HG02884 (cell line): ENCODE measurements at regions not wholly inside any gene's neighbourhood (a gene's known extent, or its start where the extent isn't known, plus 50 kb on each side); places are given as distances from the start of the nearest gene placed in this dataset.
"Not testable (repeated sequence)": the region's sequence is repeated elsewhere in the genome, so short reads cannot be mapped to it uniquely, and the experiment has no call there.

Source experiments
- ATAC-seq: cut with Tn5 transposase; IDR thresholded peaks from one replicate; pipeline ENCODE4 v1.9.1; 2021; ENCODE audit warnings: mild to moderate bottlenecking, moderate library complexity; ENCODE audit not compliant: unreplicated experiment

GRCh38 chr13:55615081-55615480, 1525.6 kb upstream of the PRR20A start:
- ATAC-seq: no peak

DNA sequence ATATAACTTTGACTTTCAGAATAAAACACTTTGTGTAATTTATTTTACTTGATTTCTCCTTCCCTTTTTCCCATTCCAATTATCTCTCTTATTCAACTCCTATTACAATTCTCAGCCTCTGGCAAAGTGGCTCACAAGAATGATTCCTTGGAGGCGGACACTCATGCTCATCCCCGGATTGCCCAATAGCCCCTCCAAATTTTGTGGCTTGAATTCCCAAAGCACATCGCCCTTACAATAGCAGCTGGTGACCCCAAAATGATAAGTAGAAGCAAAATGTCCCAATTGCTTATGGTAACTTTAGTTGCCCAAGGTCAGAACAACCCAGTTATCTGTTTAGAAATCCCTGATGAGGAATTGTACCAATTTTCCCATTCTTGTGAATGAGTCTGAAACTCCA, 1523.5 kb upstream of the PRR20A start:
- ATAC-seq: no peak

DNA sequence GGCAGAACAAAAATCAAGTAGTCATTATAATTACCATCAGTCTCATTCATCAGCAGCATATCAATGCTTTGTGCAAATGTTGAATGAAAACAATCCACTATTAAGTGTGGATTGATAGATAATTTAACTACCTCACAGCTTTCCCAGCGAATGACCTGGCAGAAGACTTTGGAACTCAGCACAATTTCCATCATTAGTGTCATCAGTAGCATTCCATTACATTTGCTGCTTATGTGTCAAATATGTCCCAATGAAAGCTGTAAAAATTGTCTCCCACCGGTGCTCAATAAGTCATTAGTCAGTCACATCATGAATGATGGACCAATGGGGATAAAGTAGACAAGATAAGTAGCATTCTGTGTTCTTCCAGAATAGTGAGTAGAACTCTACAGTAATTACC, 1513.5 kb upstream of the PRR20A start:
- ATAC-seq: no peak

DNA sequence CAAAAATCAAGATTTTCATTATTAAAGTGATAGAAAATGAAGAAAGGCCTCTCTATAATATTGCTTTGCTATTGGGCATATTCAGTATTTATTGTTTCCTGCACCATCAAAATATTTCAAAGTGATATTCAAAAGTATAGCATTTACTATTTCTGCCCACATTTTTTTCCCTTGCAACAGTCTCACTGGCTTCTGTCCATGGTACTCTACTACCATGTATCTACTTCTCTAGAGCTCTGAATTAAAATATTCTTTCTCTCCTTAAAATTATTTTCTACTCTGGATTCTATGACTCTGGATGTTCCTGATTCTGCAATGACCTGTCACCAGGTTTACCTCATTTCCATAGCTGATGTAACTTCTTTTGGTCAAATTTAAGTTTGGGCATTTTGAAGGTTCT, 1508.3 kb upstream of the PRR20A start:
- no peak for ATAC-seq

GRCh38 chr13:55649485-55649884, 1491.2 kb upstream of the PRR20A start:
- ATAC-seq: no peak

GRCh38 chr13:55652657-55653056, 1488.1 kb upstream of the PRR20A start:
- no peak for ATAC-seq

DNA sequence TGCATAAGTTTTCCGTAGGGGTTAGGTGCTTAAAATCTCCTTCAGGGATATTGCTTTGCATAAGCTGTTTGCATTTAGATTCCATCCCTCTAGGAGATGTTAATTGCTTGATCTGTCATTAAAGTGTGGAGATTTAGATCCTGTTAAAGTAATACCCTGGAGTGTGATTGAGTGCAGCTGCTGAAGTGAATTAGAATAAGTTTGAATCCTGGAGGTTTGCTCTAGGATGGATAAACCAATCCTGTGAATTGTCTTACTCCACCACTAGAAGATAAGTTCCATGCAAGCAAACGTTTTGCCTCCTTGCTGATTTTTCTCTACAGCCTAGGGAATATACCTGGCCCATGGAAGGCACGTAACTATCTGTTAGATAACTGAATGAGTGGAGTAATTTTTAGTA, 1487.2 kb upstream of the PRR20A start:
- ATAC-seq: no peak

DNA sequence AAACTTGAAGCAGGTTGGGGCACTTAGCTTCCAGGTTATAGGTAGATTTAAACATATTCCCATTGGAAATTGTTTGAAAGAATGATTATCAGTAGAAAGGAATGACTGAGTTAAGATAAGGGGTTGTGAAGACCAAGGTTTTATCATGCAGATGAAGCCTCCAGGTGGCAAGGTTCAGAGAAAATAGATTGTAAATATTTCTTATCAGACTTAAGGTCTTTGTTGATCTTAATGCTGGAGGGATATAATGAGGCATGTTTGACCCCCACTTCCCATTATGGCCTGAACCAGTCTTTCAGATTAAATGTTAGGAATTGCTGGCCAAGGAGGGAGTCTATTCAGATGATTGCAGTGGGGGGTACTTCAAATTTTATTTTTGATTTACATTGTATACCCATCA, 1486.5 kb upstream of the PRR20A start:
- ATAC-seq: no peak

GRCh38 chr13:55660264-55660663, 1480.5 kb upstream of the PRR20A start:
- not testable (repeated sequence) for ATAC-seq

GRCh38 chr13:55660851-55661250, 1479.9 kb upstream of the PRR20A start:
- no peak for ATAC-seq

DNA sequence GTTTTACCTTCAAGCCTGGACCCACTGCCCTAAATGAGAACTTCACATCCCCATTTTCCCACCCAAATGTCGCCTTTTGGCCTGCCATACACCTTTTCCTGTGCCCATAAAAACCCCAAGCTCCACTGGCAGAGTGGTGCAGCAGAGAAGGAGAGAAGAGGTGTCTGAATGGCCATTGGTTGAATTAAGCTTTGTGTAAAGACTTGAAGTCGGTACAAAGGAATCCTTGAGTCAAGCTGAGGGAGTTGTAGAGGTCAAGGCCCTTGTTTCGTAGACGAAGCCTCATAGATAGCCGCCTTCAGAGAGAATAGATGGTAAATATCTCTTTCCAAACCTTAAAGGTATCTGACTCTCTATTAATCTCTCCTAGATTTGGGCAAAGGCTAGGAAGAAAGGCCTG, 1479.2 kb upstream of the PRR20A start:
- ATAC-seq: no peak

DNA sequence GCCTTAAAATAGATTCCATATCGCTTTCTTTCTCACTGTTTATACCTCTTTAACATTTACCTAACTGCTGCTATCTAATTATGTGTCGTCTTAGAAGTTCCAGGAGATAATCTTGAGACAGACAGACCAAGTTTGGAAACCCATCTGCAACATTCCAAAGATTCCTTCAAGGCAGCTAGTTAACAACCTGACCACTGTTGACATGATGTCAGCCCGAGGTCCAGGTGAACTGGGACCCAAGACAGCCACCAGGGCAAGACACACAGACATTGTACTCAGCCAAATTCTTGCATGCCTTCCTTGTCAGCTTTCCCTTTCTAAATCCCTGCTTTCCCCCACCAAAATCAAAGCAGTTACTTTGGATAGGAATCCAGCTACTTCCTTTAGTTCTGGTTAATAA, 1476.5 kb upstream of the PRR20A start:
- ATAC-seq: no peak

GRCh38 chr13:55669051-55669450, 1471.7 kb upstream of the PRR20A start:
- ATAC-seq: no peak

- no peak for ATAC-seq
These were observed 1466.8 kb upstream of the PRR20A start for GRCh38 chr13:55673910-55674309.

- no peak for ATAC-seq
These were observed 1457.9 kb upstream of the PRR20A start for GRCh38 chr13:55682776-55683175.

DNA sequence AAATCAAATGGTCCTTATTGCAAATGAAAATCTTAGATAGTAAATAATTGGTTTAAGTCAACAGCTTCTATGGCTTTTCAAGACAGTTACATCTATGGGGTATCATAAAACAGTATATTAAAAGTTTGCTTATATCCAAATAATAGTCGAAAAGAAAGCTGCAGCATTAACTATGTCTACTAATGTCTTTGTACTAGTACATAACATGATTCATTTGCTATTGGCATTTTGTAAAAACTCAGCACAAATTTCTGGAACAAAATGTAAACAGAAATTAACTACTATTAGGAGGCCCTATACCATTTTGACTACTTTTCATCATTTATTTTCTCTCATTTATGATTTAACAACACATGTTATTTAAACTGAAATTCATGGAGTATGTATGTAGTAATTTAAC, 1435.2 kb upstream of the PRR20A start:
- ATAC-seq: no peak

DNA sequence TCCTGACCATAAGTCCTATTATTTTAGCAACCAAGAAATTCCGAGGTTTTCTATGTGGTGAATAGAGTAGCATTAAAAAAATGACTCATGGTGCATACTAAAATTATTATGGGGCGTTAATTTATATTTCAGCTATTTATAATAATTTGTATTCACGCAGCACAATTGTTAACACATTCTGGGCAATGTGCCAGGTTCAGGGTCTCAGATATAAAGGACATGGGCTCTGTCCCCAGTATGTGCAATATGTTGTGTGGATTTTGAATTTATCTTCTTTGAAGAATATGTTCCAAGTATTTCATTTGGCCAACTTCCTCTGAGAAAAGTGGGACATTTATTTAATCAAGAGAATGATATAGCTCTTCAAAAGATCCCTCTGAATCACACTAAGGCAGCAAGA, 1434.7 kb upstream of the PRR20A start:
- ATAC-seq: no peak

- ATAC-seq: no peak
These were observed 1426.6 kb upstream of the PRR20A start for GRCh38 chr13:55714120-55714519.

DNA sequence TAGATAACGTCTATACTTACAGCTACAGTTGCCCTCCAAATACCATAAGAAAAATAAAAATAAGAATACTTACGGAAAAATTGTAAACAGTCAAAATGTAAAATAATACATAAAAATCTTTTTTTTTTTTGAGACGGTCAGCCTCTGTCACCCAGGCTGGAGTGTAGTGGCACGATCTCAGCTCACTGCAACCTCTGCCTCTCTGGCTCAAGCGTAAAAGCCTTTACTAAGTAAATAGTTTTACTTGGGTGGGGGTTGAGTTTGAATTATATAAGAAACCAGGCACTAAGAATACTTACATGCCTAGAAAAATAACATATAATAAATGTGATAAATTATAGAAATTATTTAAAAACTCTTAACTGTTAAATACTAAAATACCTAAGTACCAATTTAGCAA, 1413.0 kb upstream of the PRR20A start:
- ATAC-seq: no peak

DNA sequence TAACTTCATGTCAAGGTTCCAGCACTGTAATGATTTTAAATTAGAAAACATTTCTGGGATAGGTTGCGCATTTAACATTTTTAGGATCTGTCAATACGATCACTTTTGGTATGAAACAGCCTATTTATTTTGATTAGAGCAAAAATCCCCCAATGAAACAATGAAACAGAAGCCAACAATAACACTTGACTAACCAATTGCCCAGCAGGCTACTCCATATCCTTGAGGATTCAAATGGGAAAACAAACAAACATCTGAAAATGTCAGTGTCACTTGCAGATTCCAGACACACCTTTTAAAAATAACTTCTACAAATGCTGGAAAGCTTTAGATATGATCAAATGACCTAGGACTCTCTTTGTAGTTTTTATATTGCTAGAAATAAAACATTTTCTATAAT, 1412.5 kb upstream of the PRR20A start:
- no peak for ATAC-seq

GRCh38 chr13:55745828-55746227, 1394.9 kb upstream of the PRR20A start:
- ATAC-seq: no peak

DNA sequence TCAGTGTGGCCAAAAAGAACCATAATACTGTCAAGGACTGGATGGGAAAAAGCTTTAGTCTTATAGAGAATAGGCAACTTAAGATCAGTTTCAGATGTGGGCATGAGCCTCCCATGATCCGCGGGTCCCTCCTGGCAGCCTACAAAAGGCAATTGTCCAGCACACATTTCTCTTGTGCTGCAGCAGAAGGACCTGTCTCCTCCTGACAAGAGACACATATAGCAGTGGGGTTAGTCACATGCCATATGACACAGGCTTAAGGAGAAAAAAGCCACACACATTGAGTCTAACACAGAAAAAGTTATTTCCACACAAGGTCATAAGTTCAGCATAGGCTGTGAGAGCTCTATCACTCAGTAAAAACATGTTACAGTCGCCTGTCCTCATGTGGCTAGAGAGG, 1378.7 kb upstream of the PRR20A start:
- ATAC-seq: no peak

DNA sequence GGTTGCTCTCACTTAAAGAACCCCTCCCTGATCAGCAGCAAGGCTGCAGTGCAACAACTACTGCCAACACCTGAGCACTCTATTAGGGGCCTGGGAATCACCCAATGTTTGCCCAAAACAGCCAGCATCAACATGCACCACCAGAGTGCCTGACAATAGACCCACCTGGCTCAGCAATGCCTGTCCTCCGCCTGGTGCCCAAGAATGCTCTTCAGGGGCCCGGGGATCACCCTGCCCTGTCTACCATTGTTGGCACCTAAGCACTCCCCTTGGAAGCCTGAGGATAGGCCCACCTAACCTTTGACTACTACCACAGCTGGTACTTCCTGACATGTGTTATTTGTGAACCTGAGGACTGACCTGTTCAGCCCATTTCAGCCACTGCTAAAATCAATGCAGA, 1363.1 kb upstream of the PRR20A start:
- ATAC-seq: no peak

- ATAC-seq: no peak
These were observed 1356.9 kb upstream of the PRR20A start for GRCh38 chr13:55783841-55784240.
